ENCODE measurements at regions not wholly inside any gene's neighbourhood (a gene's known extent, or its start where the extent isn't known, plus 50 kb on each side); places are given as distances from the start of the nearest gene placed in this dataset.
"Not testable (repeated sequence)": the region's sequence is repeated elsewhere in the genome, so short reads cannot be mapped to it uniquely, and the experiment has no call there.

DNA sequence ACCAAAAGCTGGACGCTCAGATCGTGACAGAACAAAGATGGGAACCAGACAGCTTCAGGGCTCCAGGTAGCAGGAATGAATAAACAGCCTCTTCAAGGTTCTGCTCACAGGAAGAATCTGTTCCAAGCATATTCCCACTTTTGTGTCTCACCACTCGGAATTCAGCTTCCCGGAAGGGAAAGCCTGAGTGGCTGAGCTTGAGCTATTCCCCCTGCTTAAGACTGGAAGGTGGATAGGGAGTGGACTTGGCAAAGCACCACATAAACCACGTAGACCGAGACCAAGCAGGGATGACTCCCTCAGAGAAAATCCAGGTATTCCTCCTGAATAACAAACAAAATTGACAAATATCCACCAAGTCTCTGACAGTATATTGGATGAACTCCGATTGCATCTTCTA lies 180.2 kb upstream of the NR2F2 start:
- DNase-seq (ENCODE audit: low spot score in 2 of 2) = no peak
- Histone ChIP-seq H3K4me1 (no peaks in the 10 kb centered on the region), H3K4me3 (no peak overlapping the region), H3K27me3 (no peaks in the 10 kb centered on the region), H3K27ac (no peak overlapping the region), H3K36me3 (no peaks in the 10 kb centered on the region), H3K9me3 (no peaks in the 10 kb centered on the region)
- intact Hi-C loops (cut with DNase I; ENCODE audit: low total_unique reads) = loop anchor here (5.0 kb wide), 1 partner anchor 418 kb away; no protein-coding TSS in a partner anchor
- TF ChIP-seq, protein P1, sequence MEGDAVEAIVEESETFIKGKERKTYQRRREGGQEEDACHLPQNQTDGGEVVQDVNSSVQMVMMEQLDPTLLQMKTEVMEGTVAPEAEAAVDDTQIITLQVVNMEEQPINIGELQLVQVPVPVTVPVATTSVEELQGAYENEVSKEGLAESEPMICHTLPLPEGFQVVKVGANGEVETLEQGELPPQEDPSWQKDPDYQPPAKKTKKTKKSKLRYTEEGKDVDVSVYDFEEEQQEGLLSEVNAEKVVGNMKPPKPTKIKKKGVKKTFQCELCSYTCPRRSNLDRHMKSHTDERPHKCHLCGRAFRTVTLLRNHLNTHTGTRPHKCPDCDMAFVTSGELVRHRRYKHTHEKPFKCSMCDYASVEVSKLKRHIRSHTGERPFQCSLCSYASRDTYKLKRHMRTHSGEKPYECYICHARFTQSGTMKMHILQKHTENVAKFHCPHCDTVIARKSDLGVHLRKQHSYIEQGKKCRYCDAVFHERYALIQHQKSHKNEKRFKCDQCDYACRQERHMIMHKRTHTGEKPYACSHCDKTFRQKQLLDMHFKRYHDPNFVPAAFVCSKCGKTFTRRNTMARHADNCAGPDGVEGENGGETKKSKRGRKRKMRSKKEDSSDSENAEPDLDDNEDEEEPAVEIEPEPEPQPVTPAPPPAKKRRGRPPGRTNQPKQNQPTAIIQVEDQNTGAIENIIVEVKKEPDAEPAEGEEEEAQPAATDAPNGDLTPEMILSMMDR (IDR thresholded peaks at IDR 0.05) = no peak
- TF ChIP-seq POLR2AphosphoS5 (IDR thresholded peaks at IDR 0.05) (no peak), POLR2A (IDR thresholded peaks at IDR 0.05) (no peak)

DNA sequence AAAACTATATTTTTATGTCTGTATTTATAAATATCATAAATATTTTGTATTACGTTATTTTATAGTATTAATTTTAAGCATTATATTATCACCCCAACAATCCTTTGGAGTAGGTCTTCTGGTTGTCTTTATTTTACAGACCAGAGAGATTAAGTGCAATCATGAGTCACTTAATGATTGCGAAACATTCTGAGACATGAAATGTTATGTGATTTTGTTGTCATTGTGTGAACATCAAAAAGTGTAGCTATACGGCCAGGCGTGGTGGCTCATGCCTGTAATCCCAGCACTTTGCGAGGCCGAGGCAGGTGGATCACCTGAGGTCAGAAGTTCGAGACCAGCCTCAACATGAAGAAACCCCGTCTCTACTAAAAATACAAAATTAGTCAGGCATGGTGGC lies 178.8 kb upstream of the NR2F2 start:
- DNase-seq (ENCODE audit: low spot score in 2 of 2); H3K27ac ChIP-seq; H3K36me3 ChIP-seq; H3K4me3 ChIP-seq; H3K4me1 ChIP-seq; H3K27me3 ChIP-seq; H3K9me3 ChIP-seq: not testable (repeated sequence)
- intact Hi-C loops (cut with DNase I; ENCODE audit: low total_unique reads) = loop anchor here (5.0 kb wide), 1 partner anchor 419 kb away; no protein-coding TSS in a partner anchor

DNA sequence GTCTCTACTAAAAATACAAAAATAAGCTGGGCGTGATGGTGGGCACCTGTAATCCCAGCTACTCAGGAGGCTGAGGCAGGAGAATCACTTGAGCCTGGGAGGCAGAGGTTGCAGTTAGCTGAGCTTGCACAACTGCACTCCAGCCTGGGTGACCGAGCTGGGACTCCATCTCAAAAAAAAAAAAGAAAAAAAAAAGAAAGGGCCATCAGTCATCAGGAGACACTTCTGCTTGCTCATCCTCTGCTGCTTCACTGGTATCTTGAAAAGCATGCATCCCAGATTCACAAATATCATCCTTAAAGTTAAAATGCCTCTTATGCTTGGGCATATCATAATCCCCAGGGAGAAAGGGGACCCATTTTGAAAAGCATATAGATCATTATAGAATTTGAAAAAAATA lies 176.6 kb upstream of the NR2F2 start:
- DNase-seq (ENCODE audit: low spot score in 2 of 2) = no peak
- intact Hi-C loops (cut with DNase I; ENCODE audit: low total_unique reads) = loop anchor here (5.0 kb wide), 1 partner anchor 422 kb away; no protein-coding TSS in a partner anchor
- Histone ChIP-seq H3K27ac (no peak overlapping the region), H3K36me3 (no peaks in the 10 kb centered on the region), H3K4me3 (no peak overlapping the region), H3K9me3 (no peaks in the 10 kb centered on the region), H3K4me1 (no peaks in the 10 kb centered on the region), H3K27me3 (no peaks in the 10 kb centered on the region)
- TF ChIP-seq POLR2A (IDR thresholded peaks at IDR 0.05) (no peak), POLR2AphosphoS5 (IDR thresholded peaks at IDR 0.05) (no peak)
- TF ChIP-seq, protein P1 (IDR thresholded peaks at IDR 0.05) = no peak

DNA sequence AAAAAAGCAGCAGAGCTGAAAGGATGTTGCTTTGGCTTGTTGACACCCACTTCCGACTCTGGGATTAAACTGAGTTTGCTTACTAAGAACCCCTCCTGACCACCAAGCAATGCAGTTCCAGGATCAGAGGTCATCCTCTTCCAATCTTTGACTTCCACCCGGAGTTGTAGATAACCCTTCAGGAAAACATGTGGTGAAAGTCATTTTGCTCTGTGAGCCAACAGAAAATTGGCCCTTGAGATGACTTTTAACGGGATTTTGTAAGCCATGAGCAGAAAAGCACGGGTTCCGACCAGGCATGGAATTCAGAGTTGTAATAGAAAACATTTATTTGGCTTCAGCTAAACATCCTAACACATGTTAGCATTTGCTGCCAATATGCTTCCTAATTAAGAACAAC lies 171.6 kb upstream of the NR2F2 start:
- no peaks in the 10 kb centered on the region for H3K9me3 ChIP-seq
- H3K27ac ChIP-seq = peak overlapping the region; percentile 8 to 24
- peak in 2 of 3 donors; percentile 22 to 74 for TF ChIP-seq POLR2AphosphoS5 (IDR thresholded peaks at IDR 0.05)
- TF ChIP-seq, protein P1 (IDR thresholded peaks at IDR 0.05) = no peak
- no peak for DNase-seq (ENCODE audit: low spot score in 2 of 2)
- H3K27me3 ChIP-seq = no peaks in the 10 kb centered on the region
- H3K4me3 ChIP-seq = no peak overlapping the region
- no peaks in the 10 kb centered on the region for H3K36me3 ChIP-seq
- intact Hi-C loops (cut with DNase I; ENCODE audit: low total_unique reads) = no loop called here
- no peaks in the 10 kb centered on the region for H3K4me1 ChIP-seq

DNA sequence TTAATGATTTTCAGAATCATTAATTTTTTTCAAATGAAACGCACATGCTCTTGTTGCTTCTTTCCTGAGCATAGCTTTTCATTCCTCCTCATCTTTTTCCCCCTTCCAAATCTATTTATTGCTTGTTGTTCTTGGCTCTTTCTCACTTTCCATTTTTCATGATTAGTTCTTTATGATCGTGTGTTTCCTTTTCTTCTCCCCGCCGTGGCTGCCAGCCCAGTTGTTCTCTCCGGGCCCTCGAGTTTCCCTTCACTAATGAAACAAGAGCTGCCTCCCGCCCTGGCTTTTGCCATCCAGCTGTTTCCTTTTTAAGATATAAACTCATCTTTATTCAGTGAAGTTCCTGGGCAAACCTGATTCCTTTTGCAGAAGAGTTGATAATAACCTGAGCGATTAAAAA lies 170.2 kb upstream of the NR2F2 start:
- intact Hi-C loops (cut with DNase I; ENCODE audit: low total_unique reads) = no loop called here
- TF ChIP-seq POLR2AphosphoS5 (IDR thresholded peaks at IDR 0.05) = peak in 1 of 3 donors; percentile 39
- TF ChIP-seq, protein P1 (IDR thresholded peaks at IDR 0.05) = no peak
- DNase-seq (ENCODE audit: low spot score in 2 of 2) = peak; percentile 34 to 56
- H3K36me3 ChIP-seq = no peaks in the 10 kb centered on the region
- no peaks in the 10 kb centered on the region for H3K27me3 ChIP-seq
- H3K4me3 ChIP-seq = no peak overlapping the region
- H3K27ac ChIP-seq = peak overlapping the region; percentile 12 to 66
- no peaks in the 10 kb centered on the region for H3K4me1 ChIP-seq
- H3K9me3 ChIP-seq = no peaks in the 10 kb centered on the region

DNA sequence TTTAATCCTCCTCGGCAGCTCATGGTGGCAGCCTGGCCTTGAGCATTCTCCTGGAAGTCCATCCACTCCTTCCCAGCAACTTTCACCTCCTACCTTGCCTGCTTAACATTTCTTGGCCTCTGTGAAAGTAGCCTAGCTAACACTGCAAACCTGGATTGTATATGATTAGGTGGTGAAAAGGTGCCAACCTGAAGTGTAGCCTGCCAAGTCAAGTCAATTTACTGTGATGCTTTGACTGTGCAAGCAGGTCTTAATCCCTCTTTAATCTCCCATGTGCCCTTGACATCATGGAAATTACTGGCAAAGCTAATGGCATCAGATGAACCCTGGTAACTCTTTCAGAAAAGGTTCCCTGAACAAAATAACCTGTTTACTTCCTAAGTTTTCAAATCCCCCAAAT lies 169.7 kb upstream of the NR2F2 start:
- H3K4me1 ChIP-seq = no peaks in the 10 kb centered on the region
- H3K27ac ChIP-seq = peak overlapping the region; percentile 12 to 66
- H3K36me3 ChIP-seq = no peaks in the 10 kb centered on the region
- intact Hi-C loops (cut with DNase I; ENCODE audit: low total_unique reads) = no loop called here
- DNase-seq (ENCODE audit: low spot score in 2 of 2) = no peak
- TF ChIP-seq POLR2AphosphoS5 (IDR thresholded peaks at IDR 0.05) = no peak
- H3K27me3 ChIP-seq = no peaks in the 10 kb centered on the region
- no peak overlapping the region for H3K4me3 ChIP-seq
- no peaks in the 10 kb centered on the region for H3K9me3 ChIP-seq
